HepG2 (cell line): ENCODE measurements at regions not wholly inside any gene's neighbourhood (a gene's known extent, or its start where the extent isn't known, plus 50 kb on each side); places are given as distances from the start of the nearest gene placed in this dataset.

ENCODE experiments used
- ATAC-seq: fragments of 200-7000 bp; cut with Tn5 transposase; 3 replicates; pipeline ENCODE4 v1.9.1; 2020; ENCODE audit warnings: mild to moderate bottlenecking, moderate library complexity
- BruUV-seq: library from RNA; stranded (reverse); fragments of 400-500 nt; replicated peaks from 2 replicates; lab custom pipeline; 2021; lab: Mats Ljungman, UMichigan
- CTCF ChIA-PET: fragments of 300-600 bp; formaldehyde crosslinking; extraction: SDS; loops from one replicate; lab custom pipeline; 2021; ENCODE audit warnings: low total read pairs, inconsistent platforms, low intra/inter-chr PET ratio; lab: Yijun Ruan, JAX
- POLR2A ChIA-PET: fragments of 350-600 bp; sonication (Branson Sonifier 250); formaldehyde crosslinking; loops from one replicate; lab custom pipeline; 2020; ENCODE audit warnings: antibody characterized with exemption, inconsistent platforms; lab: Yijun Ruan, JAX
- DNase-seq: peaks from one replicate; pipeline ENCODE4 v3.0.0-alpha.2; 2015; ENCODE audit warnings: low spot score
- FAIRE-seq: peaks from 3 replicates; lab custom pipeline; 2011; peaks lifted over from hg19 to GRCh38; lab: Jason Lieb, UNC
- H2AFZ ChIP-seq: one replicate; pipeline ENCODE4 v1.6.1; 2011; ENCODE audit warnings: low read length, inconsistent platforms
- H3K27ac ChIP-seq: fragments of 300-600 bp; 3 replicates; pipeline ENCODE4 v1.8.0; 2011; ENCODE audit warnings: mixed run types, mild to moderate bottlenecking, mixed read lengths, low read length, inconsistent platforms; ENCODE audit not compliant: insufficient read depth; ENCODE audit errors: extremely low read length
- H3K27me3 ChIP-seq, 2 experiments: fragments of 200-600 bp in 1 of 2; 2 replicates in 1 of 2; 3 replicates in 1 of 2; pipeline versions ENCODE4 v1.6.0 to v1.8.0; 2011; ENCODE audit warnings: low read length in 2 of 2, mild to moderate bottlenecking in 2 of 2, moderate library complexity in 2 of 2, inconsistent platforms in 1 of 2; ENCODE audit not compliant: insufficient read depth in 2 of 2, control insufficient read depth in 1 of 2
- H3K36me3 ChIP-seq, 2 experiments: fragments of 200-600 bp in 1 of 2; replicated peaks in 1 of 2; 2 replicates in 1 of 2; 3 replicates in 1 of 2; pipeline versions ENCODE4 v1.5.1 to v1.8.0; 2011; ENCODE audit warnings: low read length in 2 of 2, inconsistent platforms in 1 of 2; ENCODE audit not compliant: insufficient read depth in 2 of 2, control insufficient read depth in 1 of 2
- H3K4me1 ChIP-seq: 2 replicates; pipeline ENCODE4 v1.5.1; 2012; ENCODE audit warnings: low read length, inconsistent platforms; ENCODE audit not compliant: insufficient read depth
- H3K4me2 ChIP-seq: 2 replicates; pipeline ENCODE4 v1.6.0; 2011; ENCODE audit warnings: low read depth, low read length, inconsistent platforms
- H3K4me3 ChIP-seq, 3 experiments: fragments of 200-600 bp in 1 of 3; sonication (generic), shearing (Covaris generic) in 1 of 3; replicated peaks in 1 of 3; 2 replicates each; pipeline ENCODE4 v1.5.1; 2011 to 2016; ENCODE audit warnings: low read length in 3 of 3, inconsistent platforms in 2 of 3, low read depth in 2 of 3, mild to moderate bottlenecking in 2 of 3, control low read depth in 1 of 3, mixed read lengths in 1 of 3; ENCODE audit not compliant: insufficient read depth in 1 of 3
- H3K79me2 ChIP-seq: one replicate; pipeline ENCODE4 v1.6.1; 2011; ENCODE audit warnings: low read length, inconsistent platforms; ENCODE audit not compliant: insufficient read depth
- H3K9ac ChIP-seq: 2 replicates; pipeline ENCODE4 v1.6.0; 2011; ENCODE audit warnings: mild to moderate bottlenecking, low read depth, low read length, inconsistent platforms; ENCODE audit not compliant: insufficient read depth
- H3K9me3 ChIP-seq: 2 replicates; pipeline ENCODE4 v1.5.1; 2012; ENCODE audit warnings: mild to moderate bottlenecking, low read length
- H4K20me1 ChIP-seq: 2 replicates; pipeline ENCODE4 v1.6.0; 2011; ENCODE audit warnings: inconsistent platforms, mild to moderate bottlenecking, low read length, moderate library complexity; ENCODE audit not compliant: insufficient read depth
- CBFB ChIP-seq: sonication (generic); formaldehyde crosslinking; IDR thresholded peaks from 2 replicates; pipeline ENCODE4 v1.4.0; 2020; ENCODE audit warnings: missing genetic modification reagents
- MAFK ChIP-seq, 2 experiments: IDR thresholded peaks in 1 of 2; conservative IDR thresholded peaks in 1 of 2; 2 replicates each; pipeline ENCODE4 v1.6.1; 2011; ENCODE audit warnings: improper control_type of control experiment in 2 of 2, low read length in 2 of 2
- MLLT10 ChIP-seq: sonication (generic); formaldehyde crosslinking; IDR thresholded peaks from 2 replicates; pipeline ENCODE4 v1.4.0; 2020; ENCODE audit warnings: missing genetic modification reagents
- MXD4 ChIP-seq: IDR thresholded peaks from 2 replicates; pipeline ENCODE4 v1.6.1; 2016; ENCODE audit warnings: mild to moderate bottlenecking, missing biosample characterization, missing genetic modification reagents
- MYC ChIP-seq: sonication (generic); formaldehyde crosslinking; IDR thresholded peaks from 2 replicates; pipeline ENCODE4 v1.9.0; 2021; ENCODE audit warnings: missing genetic modification reagents, borderline replicate concordance
- NBN ChIP-seq: fragments of 450-650 bp; conservative IDR thresholded peaks from 2 replicates; pipeline ENCODE4 v1.6.1; 2017
- NFIB ChIP-seq: sonication (generic); formaldehyde crosslinking; IDR thresholded peaks from 2 replicates; pipeline ENCODE4 v1.9.0; 2021; ENCODE audit warnings: missing genetic modification reagents, mild to moderate bottlenecking, borderline replicate concordance
- NKX3-1 ChIP-seq: sonication (generic); formaldehyde crosslinking; IDR thresholded peaks from 2 replicates; pipeline ENCODE4 v1.5.0; 2020; ENCODE audit warnings: missing genetic modification reagents
- PREB ChIP-seq: sonication (generic); formaldehyde crosslinking; IDR thresholded peaks from 2 replicates; pipeline ENCODE4 v1.4.0; 2020; ENCODE audit warnings: missing genetic modification reagents
- YEATS4 ChIP-seq: sonication (generic); formaldehyde crosslinking; IDR thresholded peaks from 2 replicates; pipeline ENCODE4 v1.4.0; 2020; ENCODE audit warnings: missing genetic modification reagents, borderline replicate concordance
- ZBTB34 ChIP-seq: sonication (generic); formaldehyde crosslinking; IDR thresholded peaks from 2 replicates; pipeline ENCODE4 v1.8.0; 2022; ENCODE audit warnings: mild to moderate bottlenecking, missing genetic modification reagents
- ZBTB8A ChIP-seq: sonication (generic); formaldehyde crosslinking; IDR thresholded peaks from 2 replicates; pipeline ENCODE4 v1.4.0; 2020; ENCODE audit warnings: mild to moderate bottlenecking, low read depth, missing genetic modification reagents, borderline replicate concordance
- ZNF138 ChIP-seq: sonication (generic); formaldehyde crosslinking; IDR thresholded peaks from 2 replicates; pipeline ENCODE4 v1.5.0; 2020; ENCODE audit warnings: mild to moderate bottlenecking, low read depth, missing genetic modification reagents
- ZNF253 ChIP-seq: sonication (generic); formaldehyde crosslinking; IDR thresholded peaks from 2 replicates; pipeline ENCODE4 v1.8.0; 2022; ENCODE audit warnings: mild to moderate bottlenecking, missing genetic modification reagents, borderline replicate concordance
- ZNF326 ChIP-seq: sonication (generic); formaldehyde crosslinking; IDR thresholded peaks from 2 replicates; pipeline ENCODE4 v1.4.0; 2020; ENCODE audit warnings: missing genetic modification reagents, borderline replicate concordance
- ZNF33B ChIP-seq: sonication (generic); formaldehyde crosslinking; IDR thresholded peaks from 2 replicates; pipeline ENCODE4 v1.5.1; 2020; ENCODE audit warnings: mild to moderate bottlenecking, missing genetic modification reagents
- ZNF460 ChIP-seq: sonication (generic); formaldehyde crosslinking; IDR thresholded peaks from 2 replicates; pipeline ENCODE4 v1.5.1; 2020; ENCODE audit warnings: missing genetic modification reagents, mild to moderate bottlenecking, borderline replicate concordance
- ZNF513 ChIP-seq: sonication (generic); formaldehyde crosslinking; conservative IDR thresholded peaks from 2 replicates; pipeline ENCODE4 v1.5.0; 2020; ENCODE audit warnings: missing genetic modification reagents
- ZNF605 ChIP-seq: sonication (generic); formaldehyde crosslinking; IDR thresholded peaks from 2 replicates; pipeline ENCODE4 v1.8.0; 2022; ENCODE audit warnings: mild to moderate bottlenecking, missing genetic modification reagents
- WGBS: methylation state at CpG from one replicate; pipeline ENCODE4 v1.1.6; 2017; ENCODE audit warnings: low lambda C conversion rate; 5-methylcytosine and 5-hydroxymethylcytosine counted together
- in situ Hi-C: cut with HindIII; loops from 2 replicates; pipeline ENCODE4 v1.10.0; 2017; ENCODE audit warnings: low pct_unique_long_range_greater_than_20kb; ENCODE audit not compliant: extremely low pct_ligation_motif_present
- intact Hi-C: fragments of 100-400 bp; cut with micrococcal nuclease; formaldehyde crosslinking; loops from one replicate; pipeline ENCODE4 v1.10.0; 2022; ENCODE audit not compliant: unreplicated experiment

GRCh38 chr12:126228936-126229335, 1163.7 kb downstream of the AACS start:
- 25% methylated on average over 2 of the region's 2 CpGs for WGBS

More at GRCh38 chr12:126228936-126229335, 1163.7 kb downstream of the AACS start:
- no peaks in the 10 kb centered on the region for H4K20me1 ChIP-seq
- ATAC-seq (no peak), DNase-seq (no peak), FAIRE-seq (no peak)
- H3K4me3 ChIP-seq: no peak overlapping the region
- H3K4me1 ChIP-seq: no peaks in the 10 kb centered on the region
- no peaks in the 10 kb centered on the region for H3K27me3 ChIP-seq
- POLR2A ChIA-PET: no interaction called here
- no peaks in the 10 kb centered on the region for H3K36me3 ChIP-seq
- no TSS peak for BruUV-seq
- no peak overlapping the region for H3K9ac ChIP-seq
- H3K9me3 ChIP-seq: peaks cover 93% of the 10 kb centered on the region
- no peak overlapping the region for H3K4me2 ChIP-seq
- no peak overlapping the region for H3K27ac ChIP-seq
- in situ Hi-C loops (no loop called here), intact Hi-C loops (no loop called here)
- no peaks in the 10 kb centered on the region for H3K79me2 ChIP-seq
- CTCF ChIA-PET: no interaction called here
- H2AFZ ChIP-seq: no peak overlapping the region
- TF ChIP-seq NKX3-1 (no peak), CBFB (CRISPR knock-in tag) (no peak), ZNF460 (CRISPR knock-in tag) (no peak), NFIB (CRISPR knock-in tag) (no peak), NBN (no peak), MXD4 (CRISPR knock-in tag) (no peak), ZNF253 (CRISPR knock-in tag) (no peak), MLLT10 (CRISPR knock-in tag) (no peak), ZNF326 (CRISPR knock-in tag) (no peak), YEATS4 (no peak), ZNF513 (no peak), ZBTB34 (CRISPR knock-in tag) (no peak), ZBTB8A (CRISPR knock-in tag) (no peak), PREB (CRISPR knock-in tag) (no peak), MYC (CRISPR knock-in tag) (no peak), MAFK (conservative IDR thresholded peaks at IDR 0.05 in 1 of 2, IDR thresholded peaks at IDR 0.05 in 1 of 2; ENCODE audit: low read length in 2 of 2) (no peak), ZNF605 (CRISPR knock-in tag) (no peak), ZNF138 (no peak), ZNF33B (CRISPR knock-in tag) (no peak)
